Femur (tissue), 1 donor: ENCODE measurements at regions not wholly inside any gene's neighbourhood (a gene's known extent, or its start where the extent isn't known, plus 50 kb on each side); places are given as distances from the start of the nearest gene placed in this dataset.

Experiments
- DNase-seq: peaks from one replicate; pipeline ENCODE4 v3.0.0-alpha.2; 2017

GRCh38 chr4:136476753-136477152, 1055.5 kb downstream of the PCDH18 start:
- no peak for DNase-seq

DNA sequence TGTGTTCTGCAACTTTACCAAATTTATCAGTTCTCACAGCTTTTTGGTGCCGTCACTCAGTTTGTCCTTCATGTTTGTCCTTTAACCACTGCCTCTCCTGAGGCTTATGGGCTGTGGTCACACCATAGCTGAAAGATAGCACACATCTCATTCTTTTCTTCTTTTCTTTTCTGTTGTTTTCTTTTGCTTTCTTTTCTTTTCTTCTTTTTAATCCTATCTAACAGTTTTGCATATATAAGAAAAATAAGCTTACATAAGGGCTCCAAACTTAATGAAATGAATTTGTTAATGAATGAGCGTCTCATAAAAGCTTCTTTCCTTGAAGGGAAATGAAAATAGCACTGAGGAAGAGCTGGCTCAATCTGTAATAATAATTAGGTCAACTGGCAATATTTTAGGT, 1061.2 kb downstream of the PCDH18 start:
- DNase-seq, result no peak

DNA sequence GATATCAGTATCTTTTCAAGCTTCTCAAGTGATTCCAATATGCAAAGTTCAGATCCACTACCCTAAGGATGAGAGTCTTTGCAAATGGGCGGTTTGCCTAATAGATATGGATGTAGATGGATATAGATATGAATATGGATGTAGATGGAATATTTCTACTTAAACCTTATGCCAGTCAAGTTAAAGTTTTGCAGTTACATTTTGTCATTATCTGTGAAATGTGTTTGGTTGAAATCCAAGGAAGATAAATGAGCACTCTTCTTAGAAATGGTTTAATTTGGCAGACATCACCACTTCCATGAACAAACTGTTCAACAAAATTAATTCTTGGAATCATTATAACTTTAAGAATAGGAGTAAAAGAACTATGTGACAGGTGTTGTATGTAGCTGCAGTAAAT, 1066.6 kb downstream of the PCDH18 start:
- DNase-seq, result no peak

DNA sequence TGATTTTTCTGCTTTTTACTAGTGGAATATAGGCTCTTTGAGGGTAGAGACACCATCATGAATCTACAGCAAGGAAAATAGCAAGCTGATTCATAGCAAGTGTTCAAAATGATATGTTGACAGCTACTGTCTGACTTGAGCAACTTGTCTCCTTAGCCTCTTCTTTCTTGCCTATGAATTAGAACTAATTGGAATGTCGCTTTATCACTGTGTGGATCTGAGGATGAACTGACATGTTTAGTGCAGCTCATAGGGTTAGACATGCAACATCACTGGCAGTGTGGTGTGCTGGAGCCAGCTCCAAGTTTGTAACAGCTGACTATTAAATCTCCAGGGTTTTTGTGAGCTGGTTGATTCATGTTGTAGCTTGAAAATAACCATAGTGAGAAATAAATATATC, 1068.4 kb downstream of the PCDH18 start:
- no peak for DNase-seq

GRCh38 chr4:136461533-136461932, 1070.8 kb downstream of the PCDH18 start:
- DNase-seq, result no peak

GRCh38 chr4:136458326-136458725, 1074.0 kb downstream of the PCDH18 start:
- DNase-seq, result no peak

- no peak for DNase-seq
Observed at GRCh38 chr4:136457577-136457976, 1074.7 kb downstream of the PCDH18 start.

- DNase-seq, result no peak
Observed at GRCh38 chr4:136457004-136457403, 1075.3 kb downstream of the PCDH18 start.

DNA sequence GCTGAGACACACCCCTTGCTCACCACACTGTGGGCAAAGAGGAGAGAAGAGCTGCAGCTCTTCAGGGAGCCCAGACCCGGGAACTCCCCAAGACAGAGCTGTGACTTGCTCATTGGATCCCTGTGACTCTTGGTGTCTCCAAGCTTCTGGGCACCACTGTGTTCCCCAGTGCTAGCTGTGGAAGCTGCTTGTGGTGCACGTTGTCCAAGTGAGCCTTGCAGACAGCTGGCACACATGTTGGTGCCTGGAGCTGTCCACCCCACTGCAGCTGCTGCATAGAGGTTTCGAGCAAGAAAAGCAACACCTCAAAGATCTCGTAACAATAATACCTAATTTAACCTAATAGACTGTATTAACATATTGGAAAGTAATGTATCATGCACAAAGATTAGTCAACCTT, 1089.3 kb downstream of the PCDH18 start:
- DNase-seq, result no peak

DNA sequence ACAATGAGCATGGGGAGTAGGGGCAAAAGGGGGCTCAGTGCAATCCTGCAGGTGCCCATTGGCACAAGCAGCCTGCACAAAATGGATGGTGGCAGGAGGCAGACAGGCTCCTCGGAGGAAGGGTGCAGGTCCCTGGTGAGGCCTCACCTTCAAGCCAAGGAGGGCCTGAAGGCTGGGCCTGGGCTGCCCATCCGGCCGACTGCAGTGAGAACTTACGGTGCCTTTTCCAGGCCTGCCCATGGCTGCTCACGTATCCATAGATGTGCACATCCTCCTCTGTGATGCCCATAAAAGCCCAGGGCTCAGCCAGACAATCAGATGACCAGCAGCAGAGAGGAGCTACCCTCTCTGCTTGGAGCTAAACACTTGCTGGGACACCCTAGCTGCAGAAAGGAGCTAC, 1089.8 kb downstream of the PCDH18 start:
- DNase-seq, result no peak

DNA sequence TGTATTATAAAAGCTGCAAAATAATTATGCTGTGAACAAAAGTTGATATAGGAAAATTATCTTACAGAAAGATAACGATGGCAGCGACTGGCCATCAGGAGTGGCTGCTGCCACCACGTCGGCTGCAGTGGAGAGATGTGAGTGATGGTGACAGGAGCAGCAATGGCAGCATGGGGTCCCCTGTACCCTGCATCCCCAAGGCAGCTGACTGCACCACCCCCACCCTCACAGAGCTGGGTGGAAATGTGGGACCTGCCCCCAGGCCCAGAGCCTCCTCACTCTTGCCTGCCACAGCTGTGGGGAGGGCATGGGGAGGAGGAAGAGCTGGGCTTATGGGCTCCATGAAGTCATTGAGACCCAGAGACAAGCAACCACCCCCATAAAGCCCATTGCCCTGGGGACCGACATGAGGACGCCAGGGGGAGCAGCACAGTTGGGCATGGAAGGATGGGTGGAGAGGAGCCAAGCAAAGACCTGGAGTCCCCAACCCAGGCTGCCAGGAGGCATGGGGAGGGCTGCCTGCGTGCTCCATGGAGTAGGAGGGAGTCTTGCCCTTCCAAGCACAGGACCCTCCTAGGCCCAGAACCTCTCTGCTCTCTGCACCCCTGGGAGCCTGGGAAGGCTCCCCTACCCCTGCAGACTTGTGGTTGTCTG, 1090.5 kb downstream of the PCDH18 start:
- DNase-seq, result no peak

DNA sequence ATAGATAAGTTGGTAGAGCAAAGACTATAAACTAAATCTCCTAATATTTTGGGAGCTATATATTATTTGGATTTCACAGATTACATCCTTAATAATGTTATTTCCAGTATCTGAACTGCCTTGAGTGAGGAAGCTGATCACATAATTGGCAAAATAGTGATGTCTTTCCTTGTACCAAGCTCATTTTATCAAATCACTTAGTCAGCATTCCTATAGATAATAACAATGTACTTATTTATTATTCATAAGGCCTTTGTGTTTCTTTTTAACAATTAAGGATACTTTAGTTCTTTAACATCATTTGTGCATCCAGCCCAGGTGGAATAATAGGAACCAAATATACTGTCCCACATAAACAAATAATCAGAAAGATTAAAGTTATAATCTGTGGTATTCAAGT, 1093.6 kb downstream of the PCDH18 start:
- DNase-seq, result no peak

DNA sequence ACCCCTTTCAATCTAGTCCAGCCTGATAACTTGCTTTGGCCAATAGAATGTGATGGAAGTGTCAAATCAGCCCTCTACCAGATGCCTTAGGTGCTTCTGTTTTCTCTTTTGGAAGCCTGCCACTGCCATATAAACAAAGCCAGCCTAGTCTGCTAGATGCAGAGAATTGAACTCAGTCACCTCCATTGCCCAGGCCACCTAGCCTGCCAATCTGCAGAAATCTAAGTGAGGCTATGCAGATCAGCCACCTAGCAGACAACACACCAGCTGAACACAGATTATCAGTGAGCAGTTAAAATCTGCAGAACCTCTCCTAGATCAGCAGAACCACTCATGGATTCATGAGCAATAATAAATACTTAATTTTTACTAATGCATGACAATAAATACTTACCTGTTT, 1108.2 kb downstream of the PCDH18 start:
- DNase-seq, result no peak

GRCh38 chr4:136414981-136415380, 1117.3 kb downstream of the PCDH18 start:
- no peak for DNase-seq

DNA sequence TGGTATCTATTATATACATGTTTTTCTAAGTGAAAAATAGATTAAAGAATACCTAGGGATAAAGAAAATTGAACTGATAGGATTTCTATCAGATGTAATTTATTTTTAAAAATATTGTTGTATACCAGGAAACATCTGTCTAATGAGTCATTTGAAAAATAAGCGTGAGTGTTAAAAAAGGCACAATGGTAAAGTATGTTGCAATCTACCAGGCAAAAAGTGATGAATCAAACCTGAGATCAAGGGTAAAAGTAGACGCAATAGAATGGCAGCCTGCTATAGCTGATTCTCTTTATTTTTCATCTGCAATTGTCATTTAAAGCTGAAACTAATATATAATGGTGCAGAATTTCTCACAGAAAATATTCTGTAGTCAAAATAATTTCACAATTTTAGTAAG, 1119.6 kb downstream of the PCDH18 start:
- DNase-seq, result no peak

- no peak for DNase-seq
Observed at GRCh38 chr4:136400829-136401228, 1131.5 kb downstream of the PCDH18 start.

- no peak for DNase-seq
Observed at GRCh38 chr4:136395212-136395722, 1137.0 kb downstream of the PCDH18 start.

- no peak for DNase-seq
Observed at GRCh38 chr4:136392576-136392975, 1139.7 kb downstream of the PCDH18 start.

DNA sequence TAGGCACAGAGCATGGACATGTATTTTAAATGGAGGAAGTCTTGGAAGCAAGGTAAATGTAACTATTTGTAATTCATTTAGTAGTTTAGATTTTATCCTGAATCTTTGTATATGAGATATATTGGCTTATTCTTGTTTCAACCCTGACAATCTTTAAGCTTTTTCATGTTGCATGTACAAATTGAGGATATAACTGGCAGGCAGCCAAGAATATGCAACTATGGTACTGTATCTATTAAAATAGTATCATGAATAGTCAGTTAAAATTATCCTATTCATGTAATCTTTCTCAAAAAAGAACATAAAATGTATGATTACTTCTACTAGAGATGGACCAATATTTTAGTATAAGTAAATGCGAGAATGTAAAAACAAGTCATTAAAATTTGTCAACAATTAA, 1141.5 kb downstream of the PCDH18 start:
- DNase-seq, result no peak

DNA sequence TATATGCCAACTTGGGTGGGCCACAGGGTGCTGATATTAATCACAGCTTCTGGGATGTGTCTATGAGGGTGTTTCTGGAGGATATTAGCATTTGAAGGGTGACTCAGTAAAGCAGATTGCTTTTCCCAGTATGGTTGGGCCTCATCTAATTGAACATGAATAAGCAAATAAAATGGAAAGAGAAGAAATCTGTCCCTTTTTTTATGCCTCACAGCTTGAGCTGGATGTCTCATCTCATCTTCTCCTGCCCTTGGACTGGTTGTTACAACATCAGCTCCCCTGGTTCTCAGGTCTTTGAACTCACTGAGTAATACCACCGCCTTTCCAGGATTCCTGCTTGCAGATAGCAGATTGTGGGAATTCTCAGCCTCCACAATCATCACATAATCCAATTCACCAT, 1149.2 kb downstream of the PCDH18 start:
- no peak for DNase-seq

GRCh38 chr4:136371231-136371630, 1161.1 kb downstream of the PCDH18 start:
- DNase-seq, result no peak

DNA sequence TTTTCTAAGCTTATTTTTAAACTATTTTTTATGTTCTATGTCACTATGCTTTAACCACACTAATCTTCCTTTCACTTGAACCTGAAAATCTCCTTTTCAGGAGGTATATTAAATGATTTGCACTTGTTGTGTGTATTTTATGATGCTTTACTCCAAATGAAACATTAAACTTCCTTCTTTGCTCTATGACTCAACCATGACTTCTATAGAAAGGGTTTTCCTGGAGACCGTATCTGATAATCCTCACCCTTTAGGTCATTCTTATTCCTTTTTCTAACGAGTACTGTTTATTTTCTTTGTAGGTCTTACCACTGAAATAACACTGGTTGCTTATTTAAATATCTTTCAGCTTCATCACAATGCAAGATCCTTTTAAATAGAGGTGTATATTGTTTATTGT, 1163.2 kb downstream of the PCDH18 start:
- DNase-seq, result no peak

- DNase-seq, result no peak
Observed at GRCh38 chr4:136357556-136357955, 1174.7 kb downstream of the PCDH18 start.

- DNase-seq, result no peak
Observed at GRCh38 chr4:136355970-136356369, 1176.3 kb downstream of the PCDH18 start.

GRCh38 chr4:136343340-136343739, 1189.0 kb downstream of the PCDH18 start:
- no peak for DNase-seq
